HepG2 (cell line): ENCODE measurements at regions not wholly inside any gene's neighbourhood (a gene's known extent, or its start where the extent isn't known, plus 50 kb on each side); places are given as distances from the start of the nearest gene placed in this dataset.

ENCODE experiments used
- KAT2B ChIP-seq: fragments of 150-350 bp; IDR thresholded peaks from 2 replicates; pipeline ENCODE4 v1.6.1; 2014; ENCODE audit warnings: low read depth, low read length, borderline replicate concordance
- POLR2AphosphoS5 ChIP-seq: IDR thresholded peaks from 2 replicates; pipeline ENCODE4 v1.6.1; 2012; ENCODE audit warnings: low read depth, low read length
- TF ChIP-seq, protein P1 (sequence below): sonication (generic); formaldehyde crosslinking; IDR thresholded peaks from 2 replicates; pipeline ENCODE4 v1.4.0; 2020; ENCODE audit warnings: missing genetic modification reagents, mild to moderate bottlenecking, borderline replicate concordance

GRCh38 chr4:13706120-13706519, 78.6 kb upstream of the BOD1L1 start:
- TF ChIP-seq POLR2AphosphoS5 = no peak
- TF ChIP-seq, protein P1, sequence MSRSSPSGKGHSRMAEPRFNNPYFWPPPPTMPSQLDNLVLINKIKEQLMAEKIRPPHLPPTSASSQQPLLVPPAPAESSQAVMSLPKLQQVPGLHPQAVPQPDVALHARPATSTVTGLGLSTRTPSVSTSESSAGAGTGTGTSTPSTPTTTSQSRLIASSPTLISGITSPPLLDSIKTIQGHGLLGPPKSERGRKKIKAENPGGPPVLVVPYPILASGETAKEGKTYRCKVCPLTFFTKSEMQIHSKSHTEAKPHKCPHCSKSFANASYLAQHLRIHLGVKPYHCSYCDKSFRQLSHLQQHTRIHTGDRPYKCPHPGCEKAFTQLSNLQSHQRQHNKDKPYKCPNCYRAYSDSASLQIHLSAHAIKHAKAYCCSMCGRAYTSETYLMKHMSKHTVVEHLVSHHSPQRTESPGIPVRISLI (CRISPR knock-in tag) = no peak
- TF ChIP-seq KAT2B = no peak
